ENCODE measurements at regions not wholly inside any gene's neighbourhood (a gene's known extent, or its start where the extent isn't known, plus 50 kb on each side); places are given as distances from the start of the nearest gene placed in this dataset.
"Not testable (repeated sequence)": the region's sequence is repeated elsewhere in the genome, so short reads cannot be mapped to it uniquely, and the experiment has no call there.

DNA sequence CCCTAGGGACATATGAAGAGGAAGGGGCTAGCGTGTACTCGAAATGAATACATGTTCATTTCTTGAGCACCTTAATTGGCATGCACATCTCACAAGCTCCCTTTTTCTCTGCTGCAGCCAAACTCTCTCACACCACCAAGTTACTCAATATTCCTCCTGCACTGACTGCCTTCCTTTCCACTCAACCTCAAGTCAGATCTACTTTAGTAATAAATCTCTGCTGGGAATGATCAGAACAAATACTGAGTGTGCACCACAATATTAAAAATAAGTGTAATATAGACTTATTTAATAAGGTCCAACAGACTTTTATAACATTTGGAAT lies 995.8 kb upstream of the WWC1 start:
- no peak for DNase-seq

DNA sequence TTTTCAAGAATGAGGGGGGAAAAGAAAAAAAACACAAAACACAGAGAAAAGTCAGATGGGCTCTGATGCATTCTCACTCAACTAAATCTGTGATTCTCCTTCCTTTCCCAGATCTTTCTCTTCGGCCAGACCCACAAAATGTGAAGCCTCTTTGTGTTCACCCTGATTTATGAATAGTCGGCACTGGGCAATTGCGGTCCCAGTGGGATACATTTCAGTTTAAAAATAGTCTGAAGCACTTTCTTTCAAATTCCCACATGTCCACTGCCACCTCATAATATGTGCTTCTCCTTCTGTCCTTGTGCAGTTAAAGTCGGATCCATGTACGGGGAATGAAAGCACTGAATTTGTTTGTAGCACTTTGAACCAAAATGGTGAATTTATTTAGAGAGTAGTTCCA lies 995.4 kb upstream of the WWC1 start:
- no peak for DNase-seq

DNA sequence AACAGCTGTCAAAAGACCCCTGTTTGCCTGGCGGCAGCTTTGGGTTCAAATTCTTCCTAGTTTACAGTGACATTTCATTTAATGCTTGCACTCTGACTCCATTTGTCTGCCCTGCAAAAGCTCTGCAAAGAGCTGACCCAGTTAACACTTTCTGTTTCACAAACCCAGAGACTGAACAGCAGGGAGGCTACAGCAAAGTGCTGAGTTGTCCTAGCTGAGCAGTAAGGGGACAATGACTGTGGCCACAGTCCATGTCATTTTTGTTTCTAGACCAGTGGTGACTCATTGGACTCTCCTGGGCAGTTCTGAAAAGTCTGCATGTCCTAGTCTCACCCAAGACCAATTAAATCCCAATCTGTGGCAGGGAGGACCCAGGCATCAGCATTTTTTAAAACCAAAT lies 994.8 kb upstream of the WWC1 start:
- no peak for DNase-seq

DNA sequence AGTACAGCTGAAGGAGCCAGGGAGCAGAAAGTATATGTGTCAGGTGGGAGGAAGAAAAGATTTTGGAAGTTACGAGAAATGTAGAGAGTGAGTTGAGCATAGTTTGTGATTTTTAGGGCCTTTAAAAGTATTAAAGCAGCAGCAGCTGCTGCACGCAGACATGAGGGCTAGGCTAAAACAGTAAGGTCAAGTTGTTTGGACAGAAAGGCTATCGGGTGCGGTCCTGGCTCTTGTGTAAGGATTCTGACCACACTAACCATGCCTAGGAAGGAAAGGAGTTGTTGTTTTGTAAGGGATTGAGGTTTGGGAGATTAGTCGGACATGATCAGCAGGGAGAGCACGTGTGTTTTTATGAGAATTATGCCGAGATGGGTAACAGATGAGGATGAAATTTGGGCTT lies 991.6 kb upstream of the WWC1 start:
- not testable (repeated sequence) for DNase-seq

DNA sequence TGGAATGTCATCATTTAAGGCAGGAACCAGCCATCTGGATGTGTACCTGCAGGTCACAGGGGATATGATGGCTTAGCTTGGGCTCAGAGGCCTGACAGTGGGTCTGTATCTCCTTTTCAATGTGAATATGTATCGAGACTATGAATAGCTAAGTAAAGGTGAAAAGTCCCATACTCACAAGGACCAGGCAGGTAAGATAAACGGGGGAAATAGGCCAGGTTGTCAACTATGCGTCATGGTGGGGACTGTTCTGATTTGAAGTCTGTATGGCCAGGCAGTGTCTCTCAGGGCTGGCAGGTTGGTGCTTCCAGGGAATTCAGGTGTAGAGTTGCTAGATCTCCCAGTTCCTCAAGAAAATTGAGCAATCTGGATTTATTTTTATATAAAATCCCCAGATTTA lies 987.9 kb upstream of the WWC1 start:
- no peak for DNase-seq

DNA sequence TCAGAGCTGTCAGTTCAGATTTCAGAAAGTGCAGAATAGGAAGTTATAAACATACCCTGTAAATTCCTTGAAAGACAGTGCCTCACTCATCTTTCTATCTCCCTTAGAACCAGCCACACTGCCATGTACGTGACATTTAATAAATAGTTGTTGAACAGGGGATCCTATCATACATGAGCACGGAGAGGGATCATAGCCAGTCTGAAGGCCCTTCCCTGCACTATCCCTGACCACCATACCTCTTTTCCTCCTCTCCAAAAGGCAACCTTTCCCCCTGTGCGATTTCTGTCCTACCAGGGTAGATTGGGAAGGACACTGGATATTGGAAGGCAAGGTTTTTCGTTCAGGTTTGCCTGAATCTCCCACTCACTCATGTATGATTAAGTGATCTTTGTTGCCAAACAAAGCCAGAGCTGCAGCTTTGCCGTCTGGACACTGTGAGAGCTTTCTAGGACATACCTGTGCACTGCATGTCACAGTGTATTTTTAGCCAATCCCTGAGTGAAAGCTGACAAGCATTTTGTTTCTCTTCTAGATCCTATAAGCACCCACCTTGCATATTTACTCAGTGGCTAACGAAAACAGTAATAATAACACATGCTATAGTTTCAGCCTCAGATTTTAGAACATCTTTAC lies 986.5 kb upstream of the WWC1 start:
- DNase-seq = no peak

DNA sequence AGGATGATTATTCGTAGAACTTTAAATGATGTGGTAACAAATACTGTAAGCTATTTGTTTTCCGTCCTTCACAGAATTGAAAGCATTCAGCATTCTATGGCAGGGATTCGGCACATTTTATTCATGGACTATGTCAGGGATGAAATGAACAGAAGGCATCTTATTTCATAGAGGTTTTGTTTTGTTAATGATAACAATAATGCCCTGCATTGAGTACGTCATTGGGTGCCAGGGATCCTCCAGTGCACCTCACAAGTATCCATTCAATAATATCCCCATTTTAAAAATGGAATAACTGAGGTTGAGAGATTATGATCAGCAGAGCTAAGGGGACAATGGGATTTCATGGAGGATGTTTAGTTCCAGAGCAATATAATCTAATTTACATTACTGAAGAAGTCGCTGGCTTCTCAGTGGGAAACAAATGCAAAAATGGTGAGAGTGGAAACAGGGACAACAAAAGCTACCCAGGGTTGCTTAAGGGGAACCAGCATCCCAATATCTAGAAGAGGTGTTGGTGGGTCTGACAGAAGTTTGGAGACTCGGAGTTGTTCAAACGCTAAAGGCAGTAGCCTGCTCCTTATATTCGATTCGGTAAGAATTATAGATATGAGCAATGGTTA lies 985.7 kb upstream of the WWC1 start:
- no peak for DNase-seq

DNA sequence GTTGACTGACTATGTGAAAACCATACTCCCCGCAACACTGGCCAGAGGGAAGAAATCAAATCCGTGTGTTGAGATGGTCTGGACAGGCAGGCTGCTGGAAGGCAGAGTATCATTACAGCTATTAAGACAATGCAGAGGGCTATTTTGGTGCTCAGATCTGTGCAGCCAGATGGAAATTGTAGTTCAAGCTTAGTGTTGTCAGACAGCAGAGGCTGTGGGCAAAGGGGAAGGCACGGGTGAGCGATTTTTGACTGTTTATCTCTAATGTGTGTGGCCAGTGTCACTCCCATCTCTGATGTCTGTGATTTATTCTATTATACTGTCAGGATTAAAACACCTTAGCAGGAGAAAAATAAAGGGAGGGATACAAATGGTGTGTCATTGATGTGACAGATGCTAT lies 984.4 kb upstream of the WWC1 start:
- no peak for DNase-seq

DNA sequence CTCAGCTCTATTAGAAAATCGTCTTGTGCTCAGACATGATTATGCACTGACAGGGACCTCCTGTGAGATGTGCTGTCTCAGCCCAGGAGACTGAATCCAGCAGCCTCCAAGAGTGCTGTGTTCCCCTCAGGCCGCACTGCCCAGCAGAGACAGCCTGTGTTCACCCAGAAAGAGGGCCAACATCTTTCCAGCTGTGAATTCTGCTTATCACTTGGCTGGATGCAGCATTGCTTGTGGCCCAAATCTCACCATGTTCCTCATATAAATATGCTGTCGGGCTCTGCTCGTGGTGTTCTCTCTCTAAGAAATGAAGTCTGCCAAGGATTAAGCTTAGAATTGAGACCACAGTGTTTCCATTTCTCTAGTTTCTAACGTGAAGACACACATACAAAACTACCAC lies 983.0 kb upstream of the WWC1 start:
- no peak for DNase-seq

DNA sequence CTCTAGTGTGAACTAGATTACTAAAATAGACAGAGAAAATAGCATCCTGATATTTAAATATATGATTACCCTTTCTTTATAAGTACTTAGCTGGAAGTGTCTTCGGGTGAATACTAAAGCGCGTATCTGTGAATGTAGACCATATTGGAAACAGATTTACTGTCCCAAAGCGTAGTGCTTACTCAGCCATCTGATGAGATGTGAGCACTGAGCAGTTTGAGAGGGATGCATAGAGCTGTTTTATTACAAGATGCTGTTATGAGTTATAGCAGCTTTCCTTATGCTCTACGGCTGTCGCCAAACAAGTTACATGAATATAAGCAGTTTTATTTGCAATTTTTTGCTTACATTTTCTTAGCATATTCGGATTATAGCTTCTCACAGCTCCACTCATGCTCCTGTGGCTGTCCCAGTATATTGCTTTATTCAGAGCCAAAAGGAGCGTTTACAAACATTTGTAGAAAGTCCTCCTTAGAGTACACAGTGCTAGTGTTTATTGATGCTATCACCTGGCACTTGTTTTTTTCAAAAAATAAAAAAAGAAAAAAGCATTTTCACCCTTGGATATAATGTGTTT lies 981.4 kb upstream of the WWC1 start:
- no peak for DNase-seq

DNA sequence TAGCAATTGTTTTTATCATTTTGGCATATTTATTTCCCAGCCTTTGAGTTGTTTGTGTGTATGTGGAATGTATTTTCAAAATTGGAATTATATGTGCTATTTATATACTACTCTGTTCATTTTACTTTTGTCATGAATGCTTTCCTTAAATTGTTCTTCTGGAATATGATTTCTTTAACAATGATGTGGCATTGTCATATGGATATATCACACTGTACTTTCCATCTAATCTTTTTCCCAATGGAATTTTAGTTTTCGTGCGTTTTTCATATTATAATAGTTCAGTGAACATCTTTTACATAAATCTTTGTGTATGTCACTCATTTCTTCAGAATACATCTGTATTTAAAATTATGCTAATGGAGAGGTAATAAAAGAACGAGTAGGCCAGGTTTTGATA lies 980.1 kb upstream of the WWC1 start:
- DNase-seq = no peak

DNA sequence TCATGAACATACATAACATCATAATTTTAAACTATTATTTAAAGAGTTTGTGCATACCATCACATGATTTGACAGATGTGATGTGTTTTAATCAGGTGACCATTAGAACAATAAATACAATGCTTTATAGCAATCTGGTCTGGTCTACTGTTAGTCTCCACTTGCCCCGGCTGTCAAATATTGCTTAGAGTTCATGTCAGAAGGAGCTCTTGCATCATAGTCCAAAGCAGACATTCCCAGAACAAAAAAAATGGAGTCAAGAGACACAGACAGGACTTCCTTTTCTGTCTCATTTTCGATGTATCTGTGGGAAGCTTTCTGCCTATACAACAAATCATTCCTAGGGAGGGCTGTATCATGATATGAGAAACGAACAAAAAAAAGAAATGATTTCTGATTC lies 979.2 kb upstream of the WWC1 start:
- DNase-seq = no peak

DNA sequence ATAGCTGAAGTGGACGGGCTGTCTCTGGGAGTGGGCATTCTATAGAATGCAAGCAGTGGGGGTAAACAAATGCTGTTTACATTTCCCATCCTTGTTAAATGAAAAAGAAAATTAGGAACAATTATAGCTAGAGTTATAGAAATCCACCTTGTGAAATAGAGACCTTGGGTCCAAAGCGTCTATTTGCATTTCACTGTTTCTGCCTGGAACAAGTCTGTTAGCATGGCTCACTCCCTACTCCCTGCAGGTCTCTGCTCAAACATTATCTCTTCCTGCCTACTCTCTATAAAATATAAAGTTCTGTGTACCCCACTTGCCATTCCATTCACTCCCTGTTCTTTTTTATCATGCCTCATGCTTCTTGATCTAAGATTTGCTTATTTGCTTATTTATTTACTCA lies 975.7 kb upstream of the WWC1 start:
- no peak for DNase-seq

DNA sequence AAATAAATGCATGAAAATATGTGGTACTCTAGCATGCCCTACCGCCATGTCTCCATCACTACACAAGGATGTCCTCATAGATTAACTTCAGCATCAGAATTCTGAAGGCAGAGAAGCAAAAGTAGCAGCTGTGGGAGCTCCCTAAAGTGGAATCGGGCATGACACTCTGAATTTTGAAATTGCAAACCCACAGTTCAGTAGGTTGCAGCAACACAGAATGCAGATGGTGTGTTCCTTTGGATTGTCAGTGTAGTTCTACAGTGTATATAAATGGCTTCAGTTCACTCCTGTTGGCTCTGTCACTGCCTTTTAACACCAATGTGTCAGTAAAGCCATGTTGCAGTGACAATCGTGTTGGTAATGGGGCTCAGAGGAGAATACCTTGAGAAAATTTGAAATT lies 973.6 kb upstream of the WWC1 start:
- DNase-seq = no peak

DNA sequence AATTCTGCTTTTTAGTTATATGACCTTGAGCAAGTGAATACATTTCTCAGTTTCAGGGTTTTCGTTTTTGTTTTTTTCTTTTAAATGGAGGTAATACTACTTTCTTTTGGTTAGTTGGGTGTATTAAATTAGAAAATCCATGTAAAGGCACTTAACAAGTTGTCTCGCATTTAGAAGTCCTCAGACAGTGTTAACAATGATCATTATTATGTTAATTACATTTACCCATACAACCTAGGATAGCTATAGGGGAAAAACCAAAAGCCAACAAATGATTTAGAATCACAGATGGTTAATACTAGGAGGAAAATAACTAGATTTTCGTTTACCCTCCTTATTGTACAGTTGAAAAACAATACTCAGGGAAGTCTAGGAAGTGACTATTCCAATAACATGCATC lies 972.2 kb upstream of the WWC1 start:
- DNase-seq = no peak

DNA sequence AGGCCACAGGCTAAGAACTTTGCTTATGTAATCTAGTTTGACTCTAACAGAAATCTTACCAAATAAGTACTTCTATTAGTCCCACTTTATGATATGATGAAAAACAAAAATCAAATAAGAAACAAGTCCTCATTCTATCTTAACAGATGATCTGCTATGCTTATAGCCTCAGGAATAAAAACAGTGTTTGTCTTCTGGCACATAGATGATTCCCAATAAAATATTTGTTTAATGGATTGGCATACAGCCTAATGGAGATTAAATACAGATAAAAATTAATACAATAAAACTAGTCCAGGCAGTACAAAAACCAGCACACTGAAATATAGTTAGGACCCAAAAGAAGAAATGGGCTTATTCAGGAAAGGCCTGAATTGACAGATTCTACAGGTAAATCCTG lies 971.4 kb upstream of the WWC1 start:
- no peak for DNase-seq

DNA sequence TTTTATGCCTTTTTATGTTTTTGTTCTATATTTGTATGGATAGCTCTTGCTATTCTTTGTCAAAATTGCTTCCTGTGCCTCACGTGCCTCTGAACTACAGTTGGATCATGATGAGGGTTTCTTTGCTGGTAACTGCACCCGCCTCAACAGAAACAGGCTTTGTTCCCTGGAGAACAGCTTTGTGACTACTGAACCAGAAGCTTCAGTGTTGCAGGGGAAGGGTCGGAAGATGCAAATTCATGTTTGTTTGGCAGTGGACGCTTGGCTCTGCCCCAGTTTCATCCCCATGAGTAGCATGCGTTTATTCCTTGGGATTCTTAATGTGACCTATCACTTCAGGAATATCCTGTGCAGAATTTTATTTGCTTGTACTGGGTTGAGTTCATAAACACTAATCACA lies 959.1 kb upstream of the WWC1 start:
- DNase-seq = no peak

DNA sequence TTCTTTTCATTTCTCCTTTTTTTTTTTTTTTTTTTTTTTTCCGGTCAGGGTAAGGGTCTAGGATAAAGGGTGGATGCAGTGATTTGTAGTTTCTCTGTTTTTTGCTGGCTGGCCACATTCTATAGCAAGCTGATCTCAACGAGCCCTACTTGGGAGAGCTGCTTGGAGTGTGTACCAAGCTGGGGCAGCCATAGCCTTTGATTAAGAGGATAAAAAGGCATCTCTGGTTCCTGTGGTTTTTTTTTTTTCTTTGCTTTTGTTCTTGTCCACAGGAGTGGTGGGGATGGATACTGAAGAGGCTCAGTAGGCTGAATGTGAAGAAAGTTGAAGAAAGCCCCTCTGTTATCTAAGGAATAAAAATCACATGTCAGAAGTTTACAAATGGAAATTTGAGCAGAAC lies 955.3 kb upstream of the WWC1 start:
- DNase-seq = no peak

DNA sequence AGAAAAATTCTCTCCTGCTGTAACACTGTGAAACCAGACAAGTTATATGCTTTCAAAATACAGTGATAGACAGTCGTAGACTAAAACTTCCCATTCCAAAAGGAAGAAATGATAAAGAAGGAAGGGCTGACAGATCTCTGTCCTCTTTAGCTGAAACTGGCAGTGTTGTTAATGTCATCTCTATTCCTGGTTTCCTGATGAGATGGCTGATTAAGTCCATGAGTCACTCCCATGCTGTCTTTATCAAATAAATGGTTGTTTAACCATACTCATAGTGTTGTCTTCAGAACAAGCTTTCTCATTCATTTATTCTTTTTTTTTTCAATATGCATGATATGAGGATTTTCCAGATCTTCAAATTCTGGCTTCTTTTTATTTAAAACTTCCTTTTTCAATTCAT lies 952.2 kb upstream of the WWC1 start:
- DNase-seq = no peak

DNA sequence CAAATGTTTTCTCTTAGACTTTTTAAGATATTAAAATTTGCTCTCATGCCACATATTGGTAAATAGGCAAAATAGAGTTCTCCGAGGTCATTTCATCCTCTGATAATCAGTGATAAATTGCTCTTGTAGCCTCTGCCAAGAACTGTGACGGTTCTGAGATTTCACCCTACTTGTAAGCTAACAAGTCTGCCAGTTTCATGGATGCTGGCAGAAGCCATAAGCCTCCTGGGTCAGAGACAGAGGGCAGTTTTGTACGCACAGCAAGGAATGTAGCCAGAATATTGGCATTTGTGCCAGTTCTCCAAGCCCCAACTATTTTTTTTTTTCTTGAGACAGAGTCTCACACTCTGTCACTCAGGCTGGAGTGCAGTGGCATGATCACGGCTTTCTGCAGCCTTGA lies 945.0 kb upstream of the WWC1 start:
- no peak for DNase-seq

DNA sequence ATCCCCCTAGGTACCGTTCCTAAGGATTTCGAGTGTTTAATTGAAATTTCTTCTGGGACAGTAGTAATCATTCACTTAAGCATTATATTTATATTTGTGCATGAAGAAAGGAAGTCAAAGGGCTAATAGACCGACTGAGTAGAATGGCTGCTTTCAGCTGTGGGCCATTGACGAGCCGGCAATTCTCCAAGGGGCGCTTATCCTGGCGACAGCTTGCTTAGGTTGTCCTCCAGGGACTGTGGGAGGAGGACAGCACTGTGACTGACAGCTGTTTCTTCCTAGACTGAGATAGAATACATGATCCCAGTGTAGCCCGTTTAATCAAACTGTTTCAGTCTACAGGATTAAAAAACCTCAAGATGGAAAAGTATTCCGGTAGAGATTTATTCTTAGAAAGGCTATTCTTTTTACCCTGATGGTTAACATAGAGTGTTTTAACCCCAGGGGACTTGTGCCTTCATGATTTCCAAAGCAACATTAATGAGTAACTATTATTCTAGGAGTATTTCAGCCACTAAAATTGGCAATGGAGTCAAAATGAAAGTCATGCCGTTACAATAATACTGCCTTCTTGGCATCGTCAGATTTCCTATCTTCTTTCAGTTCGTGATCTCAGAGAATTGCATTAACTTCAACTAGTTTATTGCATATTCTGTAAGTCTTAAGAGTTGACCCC lies 943.1 kb upstream of the WWC1 start:
- DNase-seq = no peak

DNA sequence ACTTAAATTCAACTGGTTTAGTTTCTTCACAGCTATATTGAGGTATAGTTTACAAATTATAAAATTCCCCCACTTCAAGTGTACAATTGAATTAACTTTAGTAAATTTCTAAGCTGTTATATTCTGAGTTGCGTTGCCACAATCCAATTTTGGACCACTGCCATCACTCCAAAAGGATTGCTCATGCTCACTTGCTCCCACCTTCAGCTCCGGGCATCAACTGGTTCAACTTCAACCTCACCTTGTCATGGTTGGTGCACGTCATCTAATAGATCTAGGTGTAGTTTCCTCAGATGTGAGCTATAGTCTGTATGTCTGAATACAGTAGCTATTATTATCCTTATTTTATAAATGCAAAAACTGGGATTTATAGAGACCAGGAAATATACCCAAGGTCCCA lies 942.5 kb upstream of the WWC1 start:
- no peak for DNase-seq

DNA sequence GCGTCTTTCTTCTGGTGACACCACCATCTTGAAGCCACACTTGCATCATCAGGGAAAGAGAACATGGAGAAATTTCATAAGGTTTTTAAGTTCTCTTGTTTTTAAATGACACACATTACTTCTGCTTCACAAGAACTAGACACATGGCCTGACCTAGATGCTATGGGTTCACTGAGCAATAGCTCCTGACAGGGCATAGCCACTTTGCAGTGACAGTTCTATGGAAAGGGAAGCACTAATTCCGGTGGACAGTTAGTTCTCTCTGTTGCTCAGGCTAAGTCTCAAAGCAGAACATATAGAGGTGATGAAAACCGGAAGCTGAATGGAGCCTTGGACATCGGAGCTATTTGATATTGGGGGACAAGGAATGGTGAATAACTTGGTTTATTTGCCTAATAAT lies 940.1 kb upstream of the WWC1 start:
- no peak for DNase-seq

DNA sequence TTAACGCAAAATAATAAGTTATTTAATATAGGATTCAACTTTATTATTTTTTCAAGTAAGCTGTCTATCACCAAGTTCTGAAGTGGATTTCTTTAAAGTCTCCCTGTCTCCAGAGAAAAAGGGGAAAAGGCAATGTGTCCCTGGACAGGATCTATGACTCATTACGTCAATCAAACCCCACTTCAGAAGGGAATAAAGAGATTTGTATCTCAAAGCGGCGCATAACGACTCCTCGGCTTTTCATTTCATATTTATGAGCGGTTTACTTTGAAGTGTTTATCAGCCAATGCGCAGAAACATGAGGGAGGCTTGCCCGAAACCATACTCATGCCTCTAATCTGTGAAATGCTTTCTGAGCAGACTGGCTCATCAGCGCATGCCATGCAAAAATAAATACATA lies 938.6 kb upstream of the WWC1 start:
- DNase-seq = no peak

DNA sequence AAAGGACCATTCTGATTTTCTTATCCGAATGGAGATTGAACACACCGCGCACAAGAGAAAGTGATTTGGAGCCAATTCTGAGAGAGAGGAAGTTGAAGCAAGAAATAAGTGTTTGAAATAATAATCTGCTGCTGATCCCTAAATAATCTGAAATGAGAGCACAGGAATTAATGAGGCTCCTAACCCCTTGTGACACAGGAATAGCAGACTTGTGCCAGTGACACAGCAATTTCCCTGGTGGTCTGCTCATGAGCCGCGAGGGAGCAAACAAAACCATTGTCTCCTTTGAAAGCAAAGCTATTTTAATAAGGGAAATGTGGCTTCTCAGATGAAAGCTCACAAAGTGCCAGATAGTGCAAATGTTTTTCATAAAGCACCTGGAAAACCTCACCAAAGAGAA lies 936.1 kb upstream of the WWC1 start:
- no peak for DNase-seq

Data from islet precursor cell (in vitro differentiated cells).